Mesenchymal stem cell (in vitro differentiated cells and primary cell): ENCODE measurements at regions not wholly inside any gene's neighbourhood (a gene's known extent, or its start where the extent isn't known, plus 50 kb on each side); places are given as distances from the start of the nearest gene placed in this dataset.

Source experiments
- DNase-seq: peaks from one replicate; pipeline ENCODE4 v3.0.0-alpha.2; 2013
- H2AFZ ChIP-seq: one replicate; pipeline ENCODE4 v1.6.1; 2013; ENCODE audit warnings: low read depth, mild to moderate bottlenecking, control low read depth, inconsistent platforms, low read length, moderate library complexity
- H2AK5ac ChIP-seq: 2 replicates; pipeline ENCODE4 v1.6.1; 2013; ENCODE audit warnings: low read length, moderate library complexity, mild to moderate bottlenecking, inconsistent platforms; ENCODE audit not compliant: severe bottlenecking
- H2BK120ac ChIP-seq: one replicate; pipeline ENCODE4 v1.6.1; 2013; ENCODE audit warnings: low read depth, mild to moderate bottlenecking, inconsistent platforms, low read length, moderate library complexity
- H2BK12ac ChIP-seq, 2 experiments: one replicate each; pipeline ENCODE4 v1.6.1; 2013; ENCODE audit warnings: inconsistent platforms in 2 of 2, low read length in 2 of 2, mild to moderate bottlenecking in 2 of 2, moderate library complexity in 2 of 2, control low read depth in 1 of 2
- H2BK15ac ChIP-seq: one replicate; pipeline ENCODE4 v1.6.1; 2013; ENCODE audit warnings: mild to moderate bottlenecking, low read depth, inconsistent platforms; ENCODE audit not compliant: poor library complexity, severe bottlenecking
- H2BK5ac ChIP-seq: 2 replicates; pipeline ENCODE4 v1.6.1; 2013; ENCODE audit warnings: low read depth, mild to moderate bottlenecking, low read length, control low read depth, inconsistent platforms; ENCODE audit not compliant: poor library complexity, severe bottlenecking
- H3K14ac ChIP-seq, 2 experiments: one replicate each; pipeline ENCODE4 v1.6.1; 2013; ENCODE audit warnings: inconsistent platforms in 2 of 2, low read length in 2 of 2, control low read depth in 1 of 2, mild to moderate bottlenecking in 1 of 2, moderate library complexity in 1 of 2
- H3K18ac ChIP-seq, 2 experiments: one replicate each; pipeline ENCODE4 v1.6.1; 2013; ENCODE audit warnings: inconsistent platforms in 2 of 2, low read length in 2 of 2, control low read depth in 1 of 2, low read depth in 1 of 2, mild to moderate bottlenecking in 1 of 2
- H3K23ac ChIP-seq, 2 experiments: one replicate each; pipeline ENCODE4 v1.6.1; 2013; ENCODE audit warnings: inconsistent platforms in 2 of 2, low read length in 2 of 2, mild to moderate bottlenecking in 2 of 2, moderate library complexity in 2 of 2, control low read depth in 1 of 2
- H3K27ac ChIP-seq: 2 replicates; pipeline ENCODE4 v1.5.1; 2013; ENCODE audit warnings: mild to moderate bottlenecking, moderate library complexity, low read length, control low read depth, inconsistent platforms; ENCODE audit not compliant: poor library complexity, severe bottlenecking
- H3K27me3 ChIP-seq, 2 experiments: 2 replicates each; pipeline versions ENCODE4 v1.6.1 to v1.7.0; 2013; ENCODE audit warnings: low read length in 2 of 2, mild to moderate bottlenecking in 2 of 2, moderate library complexity in 2 of 2, control low read depth in 1 of 2, inconsistent platforms in 1 of 2; ENCODE audit not compliant: control insufficient read depth in 1 of 2, insufficient read depth in 1 of 2
- H3K36me3 ChIP-seq, 2 experiments: 2 replicates each; pipeline versions ENCODE4 v1.6.1 to v1.7.0; 2013; ENCODE audit warnings: low read length in 2 of 2, control low read depth in 1 of 2, inconsistent platforms in 1 of 2, low read depth in 1 of 2, mild to moderate bottlenecking in 1 of 2; ENCODE audit not compliant: insufficient read depth in 2 of 2, control insufficient read depth in 1 of 2
- H3K4ac ChIP-seq, 2 experiments: one replicate each; pipeline ENCODE4 v1.6.1; 2013; ENCODE audit warnings: inconsistent platforms in 2 of 2, low read length in 2 of 2, mild to moderate bottlenecking in 2 of 2, moderate library complexity in 2 of 2, control low read depth in 1 of 2, low read depth in 1 of 2
- H3K4me1 ChIP-seq: 2 replicates; pipeline ENCODE4 v1.6.1; 2013; ENCODE audit warnings: low read depth, low read length, control low read depth; ENCODE audit not compliant: control insufficient read depth, insufficient read depth
- H3K4me2 ChIP-seq: 2 replicates; pipeline ENCODE4 v1.6.1; 2013; ENCODE audit warnings: low read length, mild to moderate bottlenecking, inconsistent platforms; ENCODE audit not compliant: poor library complexity, severe bottlenecking
- H3K4me3 ChIP-seq, 2 experiments: 2 replicates each; pipeline versions ENCODE4 v1.5.1 to v1.7.0; 2013; ENCODE audit warnings: low read length in 2 of 2, mild to moderate bottlenecking in 2 of 2, control low read depth in 1 of 2, low read depth in 1 of 2; ENCODE audit not compliant: insufficient read depth in 1 of 2
- H3K79me1 ChIP-seq: replicated peaks from 2 replicates; pipeline ENCODE4 v1.6.1; 2013; ENCODE audit warnings: mild to moderate bottlenecking, control low read depth, low read length, inconsistent platforms; ENCODE audit not compliant: poor library complexity, severe bottlenecking
- H3K9ac ChIP-seq: 2 replicates; pipeline ENCODE4 v1.7.0; 2013; ENCODE audit warnings: mild to moderate bottlenecking, low read length, moderate library complexity
- H3K9me3 ChIP-seq: 2 replicates; pipeline ENCODE4 v1.7.0; 2013; ENCODE audit warnings: mild to moderate bottlenecking, low read length; ENCODE audit not compliant: control insufficient read depth
- H4K8ac ChIP-seq: one replicate; pipeline ENCODE4 v1.6.1; 2013; ENCODE audit warnings: inconsistent platforms, mild to moderate bottlenecking, low read length, moderate library complexity
- H4K91ac ChIP-seq: one replicate; pipeline ENCODE4 v1.6.1; 2013; ENCODE audit warnings: mild to moderate bottlenecking, low read length, inconsistent platforms
- WGBS: methylation state at CpG from one replicate; pipeline ENCODE4 v1.1.7; 2013; ENCODE audit warnings: mixed read lengths; 5-methylcytosine and 5-hydroxymethylcytosine counted together

GRCh38 chr13:55439450-55439849 is 1701.3 kb upstream of the PRR20A start:
- Histone ChIP-seq H3K36me3 (no peaks in the 10 kb centered on the region), H2AK5ac (no peak overlapping the region)

GRCh38 chr13:55440465-55441085 is 1700.1 kb upstream of the PRR20A start:
- WGBS, result 77% methylated on average over 3 of the region's 4 CpGs

More at GRCh38 chr13:55439450-55439849, 1701.3 kb upstream of the PRR20A start:
- H3K14ac ChIP-seq, result no peak overlapping the region
- no peak overlapping the region for H3K4me2 ChIP-seq
- peaks cover 9% of the 10 kb centered on the region for H3K9me3 ChIP-seq
- H2AFZ ChIP-seq, result no peak overlapping the region
- H3K4me1 ChIP-seq, result no peaks in the 10 kb centered on the region
- H2BK12ac ChIP-seq, result no peak overlapping the region
- H3K27ac ChIP-seq, result no peak overlapping the region
- 0% methylated on average over 1 of the region's 1 CpG for WGBS
- no peak overlapping the region for H2BK5ac ChIP-seq
- no peak overlapping the region for H3K9ac ChIP-seq
- no peak overlapping the region for H4K91ac ChIP-seq
- peak; percentile 61 for DNase-seq
- H3K27me3 ChIP-seq, result no peaks in the 10 kb centered on the region
- H3K4me3 ChIP-seq, result no peak overlapping the region
- no peak overlapping the region for H3K18ac ChIP-seq
- H4K8ac ChIP-seq, result no peak overlapping the region
- H3K79me1 ChIP-seq, result no peaks in the 10 kb centered on the region
- no peak overlapping the region for H2BK15ac ChIP-seq
- no peak overlapping the region for H2BK120ac ChIP-seq
- no peak overlapping the region for H3K4ac ChIP-seq
- no peak overlapping the region for H3K23ac ChIP-seq

GRCh38 chr13:55464222-55464621 is 1676.5 kb upstream of the PRR20A start:
- H4K8ac ChIP-seq, result no peak overlapping the region
- H2BK15ac ChIP-seq, result no peak overlapping the region
- no peak overlapping the region for H3K4ac ChIP-seq
- no peak overlapping the region for H3K4me3 ChIP-seq
- H3K4me1 ChIP-seq, result no peaks in the 10 kb centered on the region
- H3K36me3 ChIP-seq, result no peaks in the 10 kb centered on the region
- no peak overlapping the region for H2BK12ac ChIP-seq
- no peak overlapping the region for H2AFZ ChIP-seq
- H4K91ac ChIP-seq, result no peak overlapping the region
- H3K9ac ChIP-seq, result no peak overlapping the region
- H3K27me3 ChIP-seq, result no peaks in the 10 kb centered on the region
- no peak overlapping the region for H2AK5ac ChIP-seq
- H3K4me2 ChIP-seq, result no peak overlapping the region
- no peak for DNase-seq
- WGBS, result 81% methylated on average over 3 of the region's 3 CpGs
- no peak overlapping the region for H3K23ac ChIP-seq
- H2BK120ac ChIP-seq, result no peak overlapping the region
- H3K9me3 ChIP-seq, result peaks cover 9% of the 10 kb centered on the region
- no peak overlapping the region for H3K18ac ChIP-seq
- H3K14ac ChIP-seq, result no peak overlapping the region
- no peak overlapping the region for H2BK5ac ChIP-seq
- no peak overlapping the region for H3K27ac ChIP-seq
- no peaks in the 10 kb centered on the region for H3K79me1 ChIP-seq

More at GRCh38 chr13:55440465-55441085, 1700.1 kb upstream of the PRR20A start:
- Histone ChIP-seq H3K27ac (no peak overlapping the region), H3K79me1 (no peaks in the 10 kb centered on the region), H2BK120ac (no peak overlapping the region), H2BK5ac (no peak overlapping the region), H3K14ac (no peak overlapping the region), H3K4me2 (no peak overlapping the region), H3K4ac (no peak overlapping the region), H3K4me3 (no peak overlapping the region), H3K9me3 (peaks cover 9% of the 10 kb centered on the region), H2BK15ac (no peak overlapping the region), H2BK12ac (no peak overlapping the region), H3K9ac (no peak overlapping the region), H2AFZ (no peak overlapping the region), H3K23ac (no peak overlapping the region), H2AK5ac (no peak overlapping the region), H4K91ac (no peak overlapping the region), H4K8ac (no peak overlapping the region), H3K36me3 (no peaks in the 10 kb centered on the region), H3K18ac (no peak overlapping the region), H3K27me3 (no peaks in the 10 kb centered on the region), H3K4me1 (no peaks in the 10 kb centered on the region)
- no peak for DNase-seq

GRCh38 chr13:55467476-55467875 is 1673.2 kb upstream of the PRR20A start:
- H2BK120ac ChIP-seq, result no peak overlapping the region
- H2AK5ac ChIP-seq, result no peak overlapping the region
- no peak overlapping the region for H2BK5ac ChIP-seq
- H3K27ac ChIP-seq, result no peak overlapping the region
- no peak overlapping the region for H3K4me2 ChIP-seq
- no peak overlapping the region for H3K9ac ChIP-seq
- H2BK12ac ChIP-seq, result no peak overlapping the region
- no peak overlapping the region for H3K18ac ChIP-seq
- no peaks in the 10 kb centered on the region for H3K36me3 ChIP-seq
- no peaks in the 10 kb centered on the region for H3K27me3 ChIP-seq
- no peak overlapping the region for H3K23ac ChIP-seq
- H4K91ac ChIP-seq, result no peak overlapping the region
- no peaks in the 10 kb centered on the region for H3K4me1 ChIP-seq
- no peak overlapping the region for H2BK15ac ChIP-seq
- no peak overlapping the region for H3K4me3 ChIP-seq
- H3K14ac ChIP-seq, result no peak overlapping the region
- H3K4ac ChIP-seq, result no peak overlapping the region
- DNase-seq, result no peak
- H2AFZ ChIP-seq, result no peak overlapping the region
- 80% methylated on average over 2 of the region's 2 CpGs for WGBS
- H3K9me3 ChIP-seq, result peaks cover 19% of the 10 kb centered on the region
- no peak overlapping the region for H4K8ac ChIP-seq
- H3K79me1 ChIP-seq, result no peaks in the 10 kb centered on the region
